ENCODE measurements at regions not wholly inside any gene's neighbourhood (a gene's known extent, or its start where the extent isn't known, plus 50 kb on each side); places are given as distances from the start of the nearest gene placed in this dataset.

- Histone ChIP-seq H3K9me3 (peaks cover 0 to under 1% of the 10 kb centered on the region in 2 donors), H3K36me3 (no peaks in the 10 kb centered on the region), H3K4me3 (no peak overlapping the region), H3K27me3 (no peaks in the 10 kb centered on the region), H3K4me1 (no peaks in the 10 kb centered on the region), H3K27ac (no peak overlapping the region)
- TF ChIP-seq CTCF (IDR thresholded peaks at IDR 0.05) = no peak
- no peak for ATAC-seq
- no peak for DNase-seq
- intact Hi-C loops (cut with DNase I) = no loop called here
Observed at GRCh38 chr4:81997313-81997712, 376.5 kb downstream of the HNRNPD start.

GRCh38 chr4:81990898-81991297 is 382.9 kb downstream of the HNRNPD start:
- DNase-seq (no peak), ATAC-seq (no peak)
- Histone ChIP-seq H3K4me3 (no peak overlapping the region), H3K4me1 (no peaks in the 10 kb centered on the region), H3K36me3 (no peaks in the 10 kb centered on the region), H3K27me3 (peaks cover 0 to 8% of the 10 kb centered on the region in 2 donors), H3K9me3 (no peaks in the 10 kb centered on the region), H3K27ac (no peak overlapping the region)
- intact Hi-C loops (cut with DNase I) = no loop called here
- no peak for TF ChIP-seq CTCF (IDR thresholded peaks at IDR 0.05)

- Histone ChIP-seq H3K4me1 (no peaks in the 10 kb centered on the region), H3K9me3 (no peaks in the 10 kb centered on the region), H3K27ac (no peak overlapping the region), H3K4me3 (no peak overlapping the region), H3K36me3 (no peaks in the 10 kb centered on the region), H3K27me3 (peaks cover 0 to 8% of the 10 kb centered on the region in 2 donors)
- intact Hi-C loops (cut with DNase I) = no loop called here
- no peak for ATAC-seq
- TF ChIP-seq CTCF (IDR thresholded peaks at IDR 0.05) = no peak
- DNase-seq = no peak
Observed at GRCh38 chr4:81990211-81990610, 383.6 kb downstream of the HNRNPD start.

GRCh38 chr4:81989202-81989601 is 384.6 kb downstream of the HNRNPD start:
- no peak for TF ChIP-seq CTCF (IDR thresholded peaks at IDR 0.05)
- intact Hi-C loops (cut with DNase I) = no loop called here
- ATAC-seq (no peak), DNase-seq (no peak)
- Histone ChIP-seq H3K4me1 (no peaks in the 10 kb centered on the region), H3K27ac (no peak overlapping the region), H3K9me3 (no peaks in the 10 kb centered on the region), H3K27me3 (peaks cover 0 to 8% of the 10 kb centered on the region in 2 donors), H3K36me3 (no peaks in the 10 kb centered on the region), H3K4me3 (no peak overlapping the region)

GRCh38 chr4:81988178-81988577 is 385.6 kb downstream of the HNRNPD start:
- H3K27me3 ChIP-seq = peaks cover 0 to 8% of the 10 kb centered on the region in 2 donors
- intact Hi-C loops (cut with DNase I) = no loop called here
- H3K4me3 ChIP-seq = no peak overlapping the region
- no peaks in the 10 kb centered on the region for H3K36me3 ChIP-seq
- no peak for TF ChIP-seq CTCF (IDR thresholded peaks at IDR 0.05)
- DNase-seq (no peak), ATAC-seq (no peak)
- no peaks in the 10 kb centered on the region for H3K9me3 ChIP-seq
- H3K4me1 ChIP-seq = no peaks in the 10 kb centered on the region
- no peak overlapping the region for H3K27ac ChIP-seq
